GM18873 (cell line): ENCODE measurements at regions not wholly inside any gene's neighbourhood (a gene's known extent, or its start where the extent isn't known, plus 50 kb on each side); places are given as distances from the start of the nearest gene placed in this dataset.

Experiments
- ATAC-seq: cut with Tn5 transposase; IDR thresholded peaks from one replicate; pipeline ENCODE4 v1.9.1; 2021; ENCODE audit warnings: mild to moderate bottlenecking, moderate library complexity, moderate number of reproducible peaks; ENCODE audit not compliant: unreplicated experiment, low FRiP score

DNA sequence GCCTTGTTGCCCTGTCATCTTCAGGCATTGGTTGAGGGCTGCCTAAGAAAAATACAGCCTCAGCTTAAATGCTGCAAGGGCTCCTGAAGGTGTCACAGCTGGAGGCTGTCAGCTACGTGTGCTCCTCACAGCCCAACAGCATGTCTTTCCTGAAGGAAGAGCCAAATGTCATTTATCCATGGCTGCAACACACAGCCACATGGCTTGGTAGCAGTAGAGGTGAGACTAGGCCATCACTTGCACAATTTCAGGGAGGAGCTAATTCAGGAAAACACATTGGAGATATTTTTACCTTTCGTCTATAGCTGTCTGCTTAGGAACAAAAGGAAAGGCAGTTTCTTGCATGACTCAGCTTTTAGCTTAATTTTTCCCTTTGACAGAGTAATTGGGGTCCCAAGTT is 260.7 kb downstream of the SYK start:
- ATAC-seq = no peak

DNA sequence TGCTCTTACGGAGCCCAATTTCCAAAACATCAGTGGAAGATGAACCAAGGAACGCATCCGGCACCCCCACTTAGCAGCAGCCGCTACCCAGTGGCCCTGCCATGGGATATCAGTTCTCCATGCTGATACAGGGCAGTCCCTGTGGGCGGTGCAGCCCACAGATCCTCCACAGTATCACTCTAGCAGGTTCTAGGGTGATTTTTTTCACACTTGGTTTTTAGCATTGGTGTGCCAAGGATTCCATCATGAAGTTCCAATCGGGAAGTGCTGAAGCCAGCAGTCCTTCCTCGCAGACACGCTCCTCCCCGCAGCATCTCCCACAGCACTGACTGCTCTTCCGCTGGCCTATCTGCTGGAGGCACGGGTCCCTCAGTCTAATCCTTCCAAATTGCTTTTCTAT is 261.9 kb downstream of the SYK start:
- no peak for ATAC-seq

DNA sequence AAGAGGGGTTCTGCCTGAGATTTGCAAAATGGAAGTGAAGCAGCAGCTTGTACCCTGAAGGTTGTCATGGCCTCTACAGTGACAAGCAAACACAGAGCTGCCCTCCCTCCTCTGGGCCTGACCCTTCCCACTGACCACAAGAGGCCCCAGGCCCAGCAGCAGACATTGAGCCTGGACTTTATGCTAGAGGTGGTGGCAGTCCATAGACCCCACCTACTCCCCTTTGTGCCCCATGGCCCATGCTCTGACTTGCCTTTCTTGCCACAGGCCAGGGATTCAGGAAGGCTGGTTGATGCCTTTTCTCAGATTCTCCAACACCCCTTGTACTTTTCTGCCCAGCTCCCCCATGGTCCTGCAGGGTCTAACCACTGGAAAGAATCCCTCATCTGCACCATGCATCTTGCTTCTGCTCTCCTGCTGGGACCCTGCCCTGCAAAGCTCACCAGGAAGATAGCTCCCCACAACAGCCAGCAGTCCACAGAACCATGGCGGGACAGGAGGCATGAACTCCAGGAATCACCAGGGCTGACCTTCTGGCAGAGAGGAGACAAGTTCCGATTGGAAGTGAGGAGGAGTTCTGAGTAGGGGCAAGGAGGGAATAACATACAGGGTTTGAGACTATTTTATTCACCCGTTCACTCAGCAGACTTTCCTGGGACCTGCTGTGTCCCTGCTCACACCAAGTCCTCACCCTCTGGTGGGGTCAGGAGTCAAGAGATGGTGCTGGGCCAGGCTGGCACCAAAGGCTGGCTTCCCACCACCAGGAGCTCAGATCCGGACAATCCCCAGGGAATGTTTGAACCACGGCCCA is 263.8 kb downstream of the SYK start:
- ATAC-seq = no peak

DNA sequence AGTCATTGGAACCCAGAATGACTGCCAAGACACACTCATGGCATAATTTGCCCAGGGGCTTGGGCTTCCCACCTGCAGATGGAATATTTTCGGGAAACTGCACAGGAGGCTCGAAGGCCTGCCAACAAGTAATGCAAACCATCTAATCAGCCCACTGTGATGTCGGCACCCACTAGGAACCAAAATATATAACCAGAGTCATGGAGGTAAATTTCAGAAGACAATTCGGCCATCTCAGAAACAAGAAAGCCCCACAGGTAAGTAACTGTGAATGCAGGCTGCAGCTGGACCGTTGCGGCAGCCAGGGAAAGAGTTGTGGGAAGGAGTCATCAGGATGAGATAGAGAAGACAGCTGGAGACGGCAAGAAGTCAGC is 264.4 kb downstream of the SYK start:
- ATAC-seq = no peak

DNA sequence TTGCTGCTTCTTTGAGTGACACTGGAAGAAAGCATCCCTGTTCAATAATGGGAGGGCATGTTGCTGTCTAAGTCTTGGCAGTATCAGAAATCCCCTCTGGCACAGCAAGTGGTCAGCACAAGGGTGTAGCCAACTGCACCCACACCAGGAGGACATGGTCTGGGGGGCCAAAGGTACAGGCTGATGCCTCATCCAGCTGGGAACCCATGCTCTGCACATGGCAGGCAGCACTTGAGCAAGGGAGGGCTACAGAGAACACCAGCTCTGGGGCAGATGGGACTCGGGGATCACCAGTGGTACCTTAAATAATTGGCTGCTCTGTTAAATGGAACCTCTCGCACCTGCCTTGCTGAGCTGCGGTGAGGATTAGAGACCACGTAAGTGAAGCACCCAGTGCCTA is 265.2 kb downstream of the SYK start:
- no peak for ATAC-seq

DNA sequence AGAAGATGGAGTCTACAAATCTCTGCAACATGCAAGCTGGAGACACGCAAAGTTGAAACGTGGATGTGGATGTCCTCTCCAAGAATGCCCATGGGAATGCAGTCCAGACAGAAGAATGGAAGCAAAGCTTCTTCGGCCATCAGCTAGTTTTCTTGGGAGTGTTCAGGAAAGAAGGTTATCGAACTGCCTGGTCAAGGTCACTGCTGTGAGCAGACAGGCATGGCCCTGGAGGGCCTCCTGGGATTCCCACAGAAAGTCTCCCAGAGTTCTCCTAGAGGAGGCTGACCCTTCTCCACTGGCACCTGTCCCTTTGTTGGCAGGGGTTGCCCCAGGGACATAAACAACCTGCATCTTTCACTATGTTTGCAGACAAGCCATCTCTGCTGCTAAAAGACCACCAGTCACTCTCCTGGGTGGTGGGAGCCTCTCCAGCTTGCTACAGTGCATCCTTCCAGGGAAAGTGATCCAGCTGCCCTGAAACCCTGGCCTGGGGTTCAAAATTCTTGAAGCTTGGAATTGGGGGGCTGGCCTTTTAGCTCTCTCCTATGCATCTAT is 265.8 kb downstream of the SYK start:
- ATAC-seq = no peak

DNA sequence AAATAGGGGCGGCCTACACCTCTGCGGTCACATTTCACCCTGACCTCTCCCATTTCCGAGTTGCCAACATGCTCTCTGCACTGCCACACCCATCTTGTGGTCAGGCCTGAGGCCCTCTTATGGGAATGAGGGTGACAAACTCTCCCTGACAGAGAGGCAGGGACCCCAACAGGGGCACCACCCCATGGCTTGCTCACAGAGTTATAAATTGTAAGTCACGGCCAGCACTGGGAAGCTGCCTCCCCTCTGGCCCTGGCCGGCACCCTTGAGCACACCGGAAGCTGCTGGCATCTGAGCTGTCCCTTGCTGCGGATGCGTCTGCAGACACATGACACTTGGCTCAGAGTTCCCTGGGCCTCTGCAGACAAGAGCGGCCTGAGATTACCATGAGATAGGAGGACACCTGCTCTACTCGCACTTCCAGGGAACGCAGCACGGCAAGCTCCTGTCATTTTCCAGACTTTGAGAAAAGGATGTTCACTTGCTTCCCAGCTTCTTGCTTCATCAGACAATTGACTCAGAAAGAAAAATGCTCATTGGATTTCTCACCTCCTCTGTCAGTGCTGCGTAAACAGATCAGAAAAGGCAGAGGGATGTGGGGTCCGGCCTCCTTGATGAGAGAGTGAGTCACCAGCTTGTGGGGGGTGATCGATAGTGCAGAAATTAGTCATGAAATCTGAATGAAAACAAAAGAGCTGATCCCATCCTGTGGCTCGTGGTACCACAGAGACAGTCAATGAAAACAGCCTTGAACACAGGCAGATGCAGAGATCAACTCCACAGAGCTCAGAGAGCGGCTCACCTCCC is 269.8 kb downstream of the SYK start:
- no peak for ATAC-seq

DNA sequence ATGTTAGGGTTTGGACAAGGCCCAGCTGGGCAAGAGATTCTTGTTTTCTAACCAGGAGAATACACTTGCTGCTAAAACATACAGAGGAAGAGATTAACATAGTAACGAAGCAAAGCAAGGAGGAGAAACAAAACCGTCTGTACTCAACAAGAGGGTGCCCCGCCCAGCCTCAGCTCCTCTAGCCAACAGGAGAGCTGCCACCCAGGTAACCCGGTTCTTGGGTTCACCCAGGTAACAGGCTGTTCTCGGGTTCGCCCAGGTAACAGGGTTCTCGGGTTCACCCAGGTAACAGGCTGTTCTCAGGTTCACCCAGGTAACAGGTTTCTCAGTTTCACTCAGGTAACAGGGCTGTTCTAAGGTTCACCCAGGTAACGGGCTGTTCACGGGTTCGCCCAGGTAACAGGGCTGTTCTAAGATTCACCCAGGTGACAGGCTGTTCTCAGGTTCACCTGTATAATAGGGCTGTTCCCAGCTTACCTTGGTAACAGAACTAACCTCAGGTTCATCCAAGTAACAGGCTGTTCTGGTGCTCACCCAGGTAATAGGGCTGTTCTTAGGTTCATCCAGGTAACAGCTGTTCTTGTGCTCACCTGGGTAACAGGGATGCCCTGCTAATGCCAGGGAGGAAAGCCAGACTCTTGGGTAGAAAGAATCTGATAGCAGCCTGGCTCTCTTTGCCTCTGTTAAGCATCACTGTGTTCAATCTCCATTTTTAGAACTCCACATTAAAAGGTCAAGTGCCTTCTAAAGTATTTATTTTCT is 271.6 kb downstream of the SYK start:
- ATAC-seq = no peak

DNA sequence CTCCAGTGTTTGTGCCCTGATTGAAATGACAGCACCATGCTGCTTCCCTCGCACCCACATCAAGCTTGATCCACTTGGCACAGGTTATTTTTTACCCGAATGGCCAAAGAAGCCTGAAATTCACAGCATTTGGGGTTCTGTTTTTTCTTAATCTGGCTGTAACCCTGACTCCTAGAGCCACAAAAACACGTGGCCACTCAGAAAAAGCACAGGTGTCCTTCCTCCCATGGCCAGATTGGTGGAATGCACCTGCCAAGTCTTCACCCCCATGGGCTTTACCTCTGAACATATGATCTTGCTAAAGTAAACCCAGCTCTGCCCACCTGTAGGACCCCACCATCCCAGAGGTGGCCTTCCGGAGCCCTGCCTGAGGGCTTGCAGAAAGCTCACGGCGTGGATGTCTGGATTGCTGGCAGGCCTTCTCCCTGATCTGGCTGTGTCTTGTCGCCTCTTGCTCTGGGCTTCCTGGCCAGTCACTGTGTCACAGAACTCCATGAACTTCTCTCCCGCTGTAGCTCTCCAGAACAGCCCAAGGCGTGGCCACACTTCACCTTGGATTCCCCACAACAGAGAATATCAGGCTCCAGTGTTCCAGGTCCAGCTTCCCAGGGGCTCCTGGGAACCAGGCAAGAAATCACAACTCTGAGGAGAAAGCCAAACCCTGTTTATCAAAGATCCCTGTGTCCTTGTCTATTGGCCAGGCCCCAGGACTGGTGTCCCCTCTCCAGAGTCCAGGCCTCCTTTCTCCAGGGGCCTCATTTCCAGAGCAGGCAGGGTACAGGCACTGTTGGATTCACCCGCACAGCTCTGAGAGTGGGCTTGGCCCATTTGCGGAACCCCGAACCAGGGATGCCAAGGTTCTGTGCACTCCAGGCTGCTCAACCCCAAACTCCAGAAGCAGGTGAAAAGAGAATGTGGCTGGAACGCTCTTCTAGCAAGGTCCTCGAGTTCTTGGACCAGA is 272.5 kb downstream of the SYK start:
- ATAC-seq = no peak

DNA sequence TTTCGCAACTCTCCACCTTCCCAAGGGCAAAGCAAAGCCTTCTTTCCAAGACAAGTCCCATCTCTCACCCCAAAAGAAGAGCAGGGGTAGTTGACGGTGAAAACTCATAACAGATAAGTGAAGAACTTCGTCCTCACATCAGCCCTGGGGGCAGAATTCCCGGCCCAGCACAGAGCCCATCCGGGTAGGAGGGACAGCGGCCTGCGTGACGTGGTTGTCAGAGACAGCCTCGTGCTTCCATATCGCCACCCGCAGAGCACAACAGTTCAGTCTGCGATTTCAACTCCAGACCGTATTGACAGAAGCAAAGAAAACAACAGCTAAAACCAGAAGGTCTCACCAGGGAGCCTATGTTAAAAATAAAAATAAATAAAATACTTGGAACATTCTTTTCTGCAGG is 273.2 kb downstream of the SYK start:
- no peak for ATAC-seq

DNA sequence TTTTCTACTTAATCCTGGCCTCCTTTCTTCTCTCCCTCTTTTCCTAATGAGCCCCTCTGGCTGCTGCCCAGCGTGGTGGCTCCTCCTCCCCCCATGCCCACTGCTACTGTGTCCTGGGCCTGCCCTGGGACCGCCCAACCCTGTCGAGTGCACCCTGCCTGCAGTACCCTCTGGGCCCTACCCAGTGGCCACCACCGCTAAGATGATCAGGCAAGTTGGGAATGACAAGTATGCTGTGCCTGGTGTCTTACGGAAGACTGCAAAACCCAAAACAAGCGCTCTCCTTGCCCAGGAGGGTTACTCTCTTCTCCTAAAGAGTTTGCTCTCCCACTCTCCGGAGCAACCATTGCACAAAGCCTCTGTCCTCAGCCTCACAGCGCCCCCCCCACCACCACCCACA is 273.7 kb downstream of the SYK start:
- no peak for ATAC-seq

DNA sequence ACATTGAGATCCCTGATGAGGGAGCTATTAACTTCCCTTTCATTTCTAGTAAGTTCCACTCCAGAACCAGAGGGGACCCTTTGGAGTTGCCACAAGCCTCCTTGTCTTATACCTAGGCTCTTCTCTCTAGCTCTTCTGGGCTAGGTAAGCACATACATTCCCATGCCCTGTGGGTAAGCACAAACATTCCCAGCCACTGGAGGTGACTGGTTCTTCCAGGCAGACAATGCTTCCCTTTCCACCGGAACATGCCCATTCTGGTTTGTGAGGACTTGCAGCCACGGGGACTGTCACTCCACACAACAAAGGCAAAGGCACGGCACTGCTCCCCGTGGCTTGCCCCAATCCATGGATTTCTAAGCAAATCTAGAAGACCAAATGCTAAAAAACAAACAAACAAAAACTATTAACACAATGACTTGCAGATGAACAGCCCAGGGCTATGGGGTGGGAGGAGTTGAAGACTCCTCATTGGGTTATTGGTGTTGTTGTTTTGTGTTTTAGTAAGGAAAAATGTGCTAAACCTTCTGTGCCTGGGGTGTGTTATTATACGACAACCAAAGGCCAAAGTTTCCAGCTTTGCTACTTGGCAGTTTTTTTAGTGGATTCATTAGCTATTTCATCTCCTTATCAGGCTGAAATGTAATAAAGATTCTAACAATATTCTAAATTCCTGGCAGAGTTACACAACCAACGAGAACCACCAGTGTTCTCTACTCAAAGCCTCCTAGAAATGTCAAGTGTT is 276.2 kb downstream of the SYK start:
- ATAC-seq = no peak

DNA sequence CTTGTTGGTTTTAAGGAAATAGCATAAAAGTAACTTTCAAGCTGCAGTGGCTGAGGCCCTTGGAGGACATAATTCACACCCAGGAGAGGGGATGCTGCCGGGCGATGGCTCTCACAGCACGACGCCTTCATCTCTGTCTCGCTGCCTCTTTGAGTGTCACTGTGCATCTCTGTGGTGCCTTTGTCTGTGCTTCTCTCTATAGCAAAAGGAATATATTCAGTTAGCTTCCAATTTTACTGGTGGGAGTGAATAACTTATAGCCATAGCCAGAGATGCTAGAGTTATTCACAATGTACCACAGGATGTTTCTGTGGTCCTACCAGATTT is 276.7 kb downstream of the SYK start:
- ATAC-seq = no peak

DNA sequence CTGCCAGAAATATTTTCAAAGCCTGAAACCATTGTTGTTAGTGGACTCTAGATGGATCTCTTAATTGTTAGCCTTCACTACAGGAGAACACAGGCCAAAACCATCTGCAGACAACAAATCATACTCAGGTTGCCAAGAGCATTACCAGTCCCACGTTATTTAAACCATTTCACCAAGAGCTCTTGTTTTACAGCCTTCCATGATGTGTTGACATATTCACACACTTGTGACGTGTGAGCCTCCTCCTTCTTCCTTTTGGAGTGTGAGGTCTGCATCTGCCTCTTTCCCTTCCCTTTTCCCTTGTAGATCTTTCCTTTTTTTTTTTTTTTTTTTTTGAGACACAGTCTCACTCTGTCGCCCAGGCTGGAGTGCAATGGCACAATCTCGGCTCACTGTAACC is 279.0 kb downstream of the AUH start:
- no peak for ATAC-seq

DNA sequence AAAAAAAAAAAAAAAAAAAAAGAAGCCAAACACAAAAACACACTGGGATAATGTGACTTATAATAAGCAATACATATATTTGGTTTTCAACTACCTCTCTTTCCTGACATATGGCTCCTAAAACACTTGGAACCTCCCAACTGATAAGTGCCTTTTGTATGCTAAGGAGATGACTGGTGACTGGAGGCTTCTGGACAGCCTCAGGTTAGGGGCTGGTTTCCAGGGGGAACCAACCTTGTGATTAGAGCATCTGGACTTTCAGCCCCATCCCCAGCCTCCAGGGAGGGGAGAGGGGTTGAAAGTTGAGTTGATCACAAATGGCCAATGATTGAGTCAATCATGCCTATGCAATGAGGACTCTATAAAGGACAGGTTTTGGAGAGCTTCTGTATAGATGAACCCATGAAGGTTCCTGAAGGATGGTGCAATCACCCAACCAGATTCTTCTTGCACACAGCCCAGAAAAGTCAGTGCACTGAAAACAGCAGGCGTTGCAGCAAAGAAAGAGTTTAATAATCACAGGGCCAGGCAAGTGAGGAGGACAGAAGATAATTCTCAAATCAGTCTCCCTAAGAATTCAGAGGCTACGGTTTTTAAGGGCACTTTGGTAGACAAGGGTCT is 276.7 kb downstream of the AUH start:
- ATAC-seq = no peak

DNA sequence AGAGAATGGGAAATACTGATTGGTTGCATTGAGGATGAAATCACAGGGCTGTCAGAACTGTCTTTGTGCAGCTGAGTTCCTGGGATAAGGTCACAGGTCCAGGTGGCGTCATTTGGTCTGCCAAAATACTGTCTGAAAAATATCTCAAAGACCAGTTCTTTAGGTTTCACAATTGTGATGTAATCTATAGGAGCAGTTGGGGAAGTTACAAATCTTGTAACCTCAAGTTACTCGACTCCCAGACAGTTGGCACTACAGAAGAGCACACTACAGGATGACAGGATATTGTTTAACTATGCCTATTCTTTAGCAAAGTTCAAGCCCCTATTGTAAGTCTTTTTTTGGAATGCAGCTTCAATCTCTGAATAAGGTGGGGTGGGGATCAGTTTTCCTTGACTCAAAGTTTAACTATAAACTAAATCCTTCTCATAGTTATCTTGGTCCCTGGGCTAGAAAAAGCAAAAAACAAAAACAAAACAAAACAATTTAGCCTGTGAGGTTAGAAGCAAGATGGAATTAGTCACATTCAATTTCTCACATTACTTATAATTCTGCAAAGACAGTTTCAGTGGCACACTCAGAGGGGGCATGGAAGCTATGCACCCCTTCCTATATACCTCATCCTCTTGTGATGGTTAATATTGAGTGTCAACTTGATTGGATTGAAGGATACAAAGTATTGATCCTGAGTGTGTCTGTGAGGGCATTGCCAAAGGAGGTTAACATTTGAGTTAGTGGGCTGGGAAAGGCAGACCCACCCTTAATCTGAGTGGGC is 276.0 kb downstream of the AUH start:
- no peak for ATAC-seq

DNA sequence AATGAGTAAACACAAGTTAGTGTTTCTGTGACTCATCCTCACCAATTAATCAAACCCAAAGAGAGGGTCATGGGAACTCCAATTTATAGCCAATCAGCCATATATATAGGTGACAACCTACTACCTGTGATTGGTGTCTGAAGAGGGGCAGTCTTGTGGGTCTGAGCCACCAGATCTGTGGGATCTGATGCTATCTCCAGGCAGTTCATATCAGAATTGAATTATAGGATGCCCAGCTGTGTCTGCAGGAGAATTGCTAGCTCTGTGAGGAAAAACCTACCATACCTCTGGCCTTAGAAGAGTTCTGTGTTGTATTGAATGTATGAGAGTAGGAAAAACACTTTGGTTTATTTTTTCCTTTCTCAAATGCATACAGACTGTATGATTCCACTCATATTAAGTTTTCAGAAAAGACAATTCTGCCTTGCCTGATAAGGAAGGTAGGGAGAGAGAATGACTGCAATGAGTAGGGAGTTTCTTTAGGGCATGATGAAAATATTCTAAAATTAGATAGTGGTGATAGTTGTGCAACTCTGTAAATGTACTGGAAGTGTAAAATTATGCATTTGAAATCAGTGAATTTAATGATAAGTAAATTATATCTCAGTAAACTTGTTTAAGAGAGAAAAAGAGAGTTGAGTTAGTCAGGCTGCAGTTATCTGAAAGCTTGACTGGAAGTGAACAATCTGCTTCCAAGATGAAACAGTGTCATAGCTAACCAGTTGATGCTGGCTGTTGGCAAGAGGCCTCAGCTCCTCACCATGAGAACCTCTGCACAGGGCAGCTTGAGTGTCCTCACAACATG is 274.9 kb downstream of the AUH start:
- ATAC-seq = no peak

DNA sequence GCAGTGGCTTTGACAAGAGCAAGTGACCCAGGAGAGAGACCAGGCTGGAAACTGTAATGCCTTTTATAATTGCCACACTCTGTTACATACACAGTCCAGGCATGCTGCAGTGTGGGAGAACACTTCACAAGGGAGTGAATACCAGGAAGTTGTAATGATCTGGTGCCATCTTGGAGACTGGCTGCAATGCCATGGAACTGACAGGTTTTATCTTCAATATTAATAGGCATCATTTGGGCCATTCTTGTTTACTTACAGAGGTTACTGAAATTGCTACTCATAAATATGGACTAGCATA is 274.3 kb downstream of the AUH start:
- no peak for ATAC-seq
